GM21381 (cell line): ENCODE measurements at regions not wholly inside any gene's neighbourhood (a gene's known extent, or its start where the extent isn't known, plus 50 kb on each side); places are given as distances from the start of the nearest gene placed in this dataset.
"Not testable (repeated sequence)": the region's sequence is repeated elsewhere in the genome, so short reads cannot be mapped to it uniquely, and the experiment has no call there.

Source experiments
- ATAC-seq: cut with Tn5 transposase; IDR thresholded peaks from one replicate; pipeline ENCODE4 v1.9.1; 2021; ENCODE audit warnings: mild to moderate bottlenecking, moderate library complexity; ENCODE audit not compliant: unreplicated experiment

GRCh38 chr3:181279239-181279565 lies 289.7 kb upstream of the DNAJC19 start:
- ATAC-seq = no peak

DNA sequence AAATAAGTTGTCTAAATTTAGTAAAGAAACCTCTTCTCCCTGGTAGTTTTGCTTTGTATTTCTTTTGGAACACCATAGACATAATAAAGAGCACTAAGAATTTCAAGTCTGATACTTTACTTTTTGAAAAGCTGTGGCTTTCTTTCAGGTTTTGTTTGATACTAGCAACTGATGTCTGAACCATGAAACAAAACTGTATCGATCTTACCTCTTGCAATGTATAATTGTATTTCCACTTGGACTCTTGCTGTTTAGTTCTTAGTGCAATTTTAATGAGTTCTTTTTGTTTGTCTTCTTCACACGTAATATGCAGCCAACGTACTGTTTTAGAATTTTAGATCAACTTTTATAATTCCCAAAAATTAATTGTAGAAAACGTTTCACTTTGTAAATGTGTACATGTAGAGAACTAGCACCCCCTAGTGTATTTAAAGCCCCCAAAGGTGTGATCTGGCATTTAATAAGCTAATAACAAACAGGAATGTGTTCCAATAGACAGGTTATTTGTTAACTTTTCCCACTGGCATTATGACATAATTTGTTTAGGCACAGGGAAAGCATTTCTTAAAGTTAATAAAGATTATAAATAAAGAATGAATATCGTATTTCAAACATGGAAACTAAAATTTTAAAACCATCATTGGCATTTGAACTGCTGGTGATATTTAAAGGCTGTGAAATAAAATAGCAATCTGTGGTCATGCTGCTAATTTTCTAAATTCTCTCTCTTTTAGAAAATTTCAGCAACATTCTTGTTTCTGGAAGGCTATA lies 289.1 kb upstream of the DNAJC19 start:
- no peak for ATAC-seq

DNA sequence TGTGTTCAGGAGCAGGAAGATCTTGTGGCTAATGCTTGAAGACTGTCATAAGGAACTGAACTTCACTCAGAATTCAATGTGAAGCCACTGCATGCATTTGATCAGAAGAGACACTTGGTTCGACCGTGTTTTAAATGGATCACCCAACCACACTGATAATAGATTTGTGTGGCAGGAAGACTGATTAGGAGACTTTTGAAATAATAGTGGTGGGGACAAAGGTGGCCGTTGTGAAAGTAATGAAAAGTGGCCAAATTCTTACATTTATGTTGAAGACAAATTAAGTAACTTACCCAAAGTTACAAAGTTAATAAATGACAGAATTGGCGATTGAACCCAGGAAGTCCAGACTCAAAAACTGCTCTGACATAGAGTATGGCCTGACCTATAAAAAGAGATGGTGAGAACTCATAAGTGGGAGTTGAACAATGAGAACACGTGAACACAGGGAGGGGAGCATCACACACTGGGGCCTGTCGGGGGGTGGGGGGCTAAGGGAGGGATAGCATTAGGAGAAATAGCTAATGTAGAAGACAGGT lies 286.9 kb upstream of the DNAJC19 start:
- no peak for ATAC-seq

DNA sequence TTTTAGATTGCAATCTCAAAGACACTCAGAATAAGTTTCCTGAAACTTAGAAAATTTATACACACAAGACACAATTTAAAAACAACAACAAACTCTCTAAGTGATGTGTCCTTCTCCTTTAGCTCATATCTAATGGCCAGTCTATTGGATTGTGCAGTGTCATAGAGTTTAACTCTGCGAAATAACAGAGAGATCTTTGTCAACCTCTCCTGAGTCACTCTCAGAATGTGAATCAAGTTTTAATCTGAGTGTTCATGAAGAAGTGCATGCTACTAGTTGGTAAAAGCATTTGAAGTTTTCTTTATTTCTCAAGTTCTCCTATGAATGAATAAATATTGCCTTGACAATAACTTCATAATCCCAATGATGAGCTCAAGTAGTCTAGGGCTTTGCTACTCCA lies 284.5 kb upstream of the DNAJC19 start:
- no peak for ATAC-seq

DNA sequence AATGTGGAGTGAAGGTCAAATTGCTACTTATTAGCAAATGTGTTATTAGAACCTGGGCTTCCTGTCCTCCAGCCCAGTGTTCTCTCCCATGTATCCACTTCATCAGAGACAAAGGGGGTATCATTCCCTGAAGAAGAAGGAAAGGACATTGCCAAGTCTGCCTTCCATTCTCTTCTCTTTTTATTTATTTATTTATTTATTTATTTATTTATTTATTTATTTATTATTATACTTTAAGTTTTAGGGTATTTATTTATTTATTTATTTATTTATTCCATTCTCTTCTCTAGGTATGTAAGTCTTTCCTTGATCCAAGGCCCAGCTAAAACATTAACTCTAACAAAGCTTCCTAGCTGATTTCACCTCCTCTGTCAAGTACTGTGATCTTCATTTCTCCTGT lies 277.8 kb upstream of the DNAJC19 start:
- ATAC-seq = no peak

DNA sequence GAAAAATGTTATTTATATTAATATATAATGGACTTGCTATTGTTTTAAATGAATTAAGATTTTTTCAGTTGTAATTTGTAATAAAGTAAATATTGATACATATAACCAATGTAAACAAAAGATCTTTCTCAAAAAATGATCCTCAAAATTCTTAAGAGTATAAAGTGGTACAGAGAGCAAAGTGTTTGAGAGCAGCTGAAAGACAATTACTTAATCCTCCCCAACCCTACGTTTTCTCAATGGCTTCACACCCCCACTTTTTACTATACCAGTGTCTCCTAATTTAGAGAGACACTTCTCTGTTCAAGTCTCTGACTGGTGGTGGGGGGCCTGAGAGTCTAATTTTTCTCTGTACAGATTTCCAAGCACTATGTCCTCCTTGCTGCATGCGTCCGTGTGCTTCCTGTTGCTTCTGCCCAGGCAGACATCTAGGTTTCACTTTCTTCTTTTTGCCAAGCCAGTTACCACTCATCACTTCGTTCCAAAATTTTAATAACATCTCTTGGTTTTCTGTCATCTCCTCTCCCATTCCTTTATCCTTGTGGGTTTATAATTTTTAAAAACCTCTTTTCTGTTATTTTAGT lies 276.3 kb upstream of the DNAJC19 start:
- peak; percentile 60 for ATAC-seq

GRCh38 chr3:181264486-181264885 lies 274.9 kb upstream of the DNAJC19 start:
- ATAC-seq = no peak

GRCh38 chr3:181253796-181254195 lies 264.3 kb upstream of the DNAJC19 start:
- ATAC-seq = no peak

GRCh38 chr3:181252631-181253030 lies 263.1 kb upstream of the DNAJC19 start:
- no peak for ATAC-seq

DNA sequence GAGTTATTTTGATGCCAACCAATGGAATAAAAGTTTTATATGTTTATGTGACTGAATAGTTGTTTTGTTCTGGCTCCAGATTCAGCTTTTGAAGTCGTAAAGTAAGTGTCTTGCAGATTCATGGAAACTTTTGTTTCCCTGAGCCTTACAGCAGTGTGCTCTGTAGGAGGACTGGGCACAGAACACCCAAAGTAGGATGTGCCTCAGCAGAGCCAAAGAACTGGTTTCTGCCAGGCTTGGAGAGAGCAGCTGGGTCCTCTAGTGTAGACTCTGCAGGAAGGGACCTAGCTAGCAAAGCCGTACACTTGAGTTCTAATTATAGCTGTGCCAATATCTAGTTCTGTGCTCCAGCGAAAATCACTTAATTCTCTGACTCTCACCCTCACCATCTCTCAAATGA lies 261.2 kb upstream of the DNAJC19 start:
- no peak for ATAC-seq

- no peak for ATAC-seq
Observed at GRCh38 chr3:181239441-181239840, 249.9 kb upstream of the DNAJC19 start.

GRCh38 chr3:181230258-181230657 lies 240.7 kb upstream of the DNAJC19 start:
- ATAC-seq = no peak

GRCh38 chr3:181213347-181213746 lies 223.8 kb upstream of the DNAJC19 start:
- no peak for ATAC-seq

- ATAC-seq = no peak
Observed at GRCh38 chr3:181212271-181212670, 222.7 kb upstream of the DNAJC19 start.

- no peak for ATAC-seq
Observed at GRCh38 chr3:181210275-181210674, 220.7 kb upstream of the DNAJC19 start.

GRCh38 chr3:181189556-181189955 lies 200.0 kb upstream of the DNAJC19 start:
- ATAC-seq = no peak

DNA sequence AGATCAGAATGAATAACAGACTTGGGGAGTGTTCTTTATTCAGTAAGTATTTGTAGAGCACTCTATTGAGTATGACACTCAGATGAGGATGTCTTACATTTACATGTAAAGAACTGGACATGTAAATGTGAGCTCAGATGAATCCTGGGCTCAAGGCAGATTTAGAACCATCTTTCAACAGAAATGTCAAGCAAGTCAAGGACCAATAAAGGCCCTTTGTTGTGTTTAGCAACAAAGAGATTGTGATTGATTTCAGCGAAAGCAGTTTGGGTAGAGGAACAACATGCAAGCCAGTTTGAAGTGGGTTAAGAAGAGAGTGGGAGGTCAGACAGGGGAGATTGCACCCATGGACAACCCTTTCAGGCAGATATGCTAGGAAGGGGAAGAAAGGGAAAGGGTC lies 194.2 kb upstream of the DNAJC19 start:
- ATAC-seq = no peak

DNA sequence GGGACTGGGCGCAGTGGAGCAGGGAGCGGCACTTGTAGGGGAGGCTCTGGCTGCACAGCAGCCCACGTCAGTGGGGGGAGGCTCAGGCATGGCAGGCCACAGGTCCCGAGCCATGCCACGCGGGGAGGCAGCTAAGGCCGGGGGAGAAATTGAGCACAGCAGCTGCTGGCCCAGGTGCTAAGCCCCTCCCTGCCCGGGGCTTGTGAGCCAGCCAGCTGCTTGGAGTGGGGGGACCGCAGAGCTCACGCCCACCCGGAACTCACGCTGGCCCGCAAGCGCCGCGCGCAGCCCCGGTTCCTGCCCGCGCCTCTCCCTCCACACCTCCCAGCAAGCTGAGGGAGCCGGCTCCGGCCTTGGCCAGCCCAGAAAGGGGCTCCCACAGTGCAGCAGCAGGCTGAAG lies 193.5 kb upstream of the DNAJC19 start:
- ATAC-seq = not testable (repeated sequence)

DNA sequence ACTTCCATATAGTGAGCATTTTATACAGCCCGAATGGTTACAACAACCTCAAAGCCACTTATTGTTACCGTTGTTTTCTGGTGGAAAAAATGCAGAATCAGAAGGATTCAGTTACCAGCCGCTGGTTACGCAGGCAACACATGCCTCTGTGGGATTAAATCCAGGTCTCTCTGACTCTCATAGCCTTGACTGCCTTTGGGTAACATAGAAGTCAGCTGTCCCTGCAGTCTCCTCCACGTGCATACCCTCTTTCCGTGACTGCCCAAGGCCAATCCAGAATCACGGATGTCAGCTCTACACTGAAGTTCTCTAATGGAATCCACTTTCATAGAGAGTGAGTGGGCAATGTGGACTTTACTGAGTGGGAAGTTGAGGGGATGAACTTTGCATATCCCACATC lies 189.5 kb upstream of the DNAJC19 start:
- no peak for ATAC-seq

DNA sequence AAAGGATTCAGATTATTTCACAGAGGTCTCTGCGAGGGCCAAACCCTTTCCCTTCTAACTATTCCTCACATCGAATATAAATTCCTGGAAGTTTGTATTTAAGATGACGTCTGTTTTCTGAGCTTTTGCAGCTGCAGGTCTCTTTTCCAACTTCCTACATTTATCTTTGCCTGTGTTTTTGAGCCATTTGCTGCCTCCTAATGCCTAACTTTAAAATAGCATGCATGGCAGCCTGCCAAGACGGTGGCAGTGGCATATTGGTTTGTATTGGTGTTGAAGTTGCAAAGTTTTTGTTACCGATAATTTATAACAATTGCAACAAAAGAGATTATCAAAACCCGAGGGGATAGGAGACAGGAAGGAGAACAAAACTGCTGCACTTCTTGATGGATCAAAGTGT lies 187.1 kb upstream of the DNAJC19 start:
- no peak for ATAC-seq

- no peak for ATAC-seq
Observed at GRCh38 chr3:181174676-181175233, 185.2 kb upstream of the DNAJC19 start.

GRCh38 chr3:181174022-181174421 lies 184.5 kb upstream of the DNAJC19 start:
- no peak for ATAC-seq
